Sciatic nerve (tissue), 2 donors: ENCODE measurements at regions not wholly inside any gene's neighbourhood (a gene's known extent, or its start where the extent isn't known, plus 50 kb on each side); places are given as distances from the start of the nearest gene placed in this dataset.
"Not testable (repeated sequence)": the region's sequence is repeated elsewhere in the genome, so short reads cannot be mapped to it uniquely, and the experiment has no call there.

Experiments
- ATAC-seq: fragments of 200-7000 bp; cut with Tn5 transposase; one replicate; pipeline ENCODE4 v1.9.1; 2020; ENCODE audit warnings: mild to moderate bottlenecking, moderate library complexity
- DNase-seq: peaks from one replicate; pipeline ENCODE4 v3.0.0-alpha.2; 2020; ENCODE audit warnings: low spot score
- intact Hi-C: fragments of 100-400 bp; cut with DNase I; formaldehyde crosslinking; loops from one replicate; pipeline ENCODE4 v1.14.2; 2022
- donor health status: DM: no; HTN: no; CAD: no.
- donor health status: DM: no; HTN: no; CAD: no.

- intact Hi-C loops: no loop called here
- ATAC-seq (no peak), DNase-seq (no peak)
These were observed 1524.9 kb downstream of the BRD1 start for GRCh38 chr22:48302657-48303368.

- ATAC-seq (no peak), DNase-seq (no peak)
- intact Hi-C loops: no loop called here
These were observed 1525.8 kb downstream of the BRD1 start for GRCh38 chr22:48301908-48302307.

- ATAC-seq (no peak), DNase-seq (no peak)
- intact Hi-C loops: no loop called here
These were observed 1526.3 kb downstream of the BRD1 start for GRCh38 chr22:48301421-48301820.

GRCh38 chr22:48300877-48301276 lies 1526.8 kb downstream of the BRD1 start:
- DNase-seq: no peak
- no peak for ATAC-seq
- intact Hi-C loops: no loop called here

- ATAC-seq (no peak), DNase-seq (no peak)
- intact Hi-C loops: no loop called here
These were observed 1527.9 kb downstream of the BRD1 start for GRCh38 chr22:48299801-48300200.

- ATAC-seq (no peak), DNase-seq (no peak)
- intact Hi-C loops: no loop called here
These were observed 1528.5 kb downstream of the BRD1 start for GRCh38 chr22:48299124-48299523.

GRCh38 chr22:48297296-48297695 lies 1530.4 kb downstream of the BRD1 start:
- intact Hi-C loops: no loop called here
- DNase-seq (no peak), ATAC-seq (no peak)

GRCh38 chr22:48289954-48290353 lies 1527.5 kb downstream of the TBC1D22A start:
- DNase-seq, intact Hi-C loops, ATAC-seq: not testable (repeated sequence)

DNA sequence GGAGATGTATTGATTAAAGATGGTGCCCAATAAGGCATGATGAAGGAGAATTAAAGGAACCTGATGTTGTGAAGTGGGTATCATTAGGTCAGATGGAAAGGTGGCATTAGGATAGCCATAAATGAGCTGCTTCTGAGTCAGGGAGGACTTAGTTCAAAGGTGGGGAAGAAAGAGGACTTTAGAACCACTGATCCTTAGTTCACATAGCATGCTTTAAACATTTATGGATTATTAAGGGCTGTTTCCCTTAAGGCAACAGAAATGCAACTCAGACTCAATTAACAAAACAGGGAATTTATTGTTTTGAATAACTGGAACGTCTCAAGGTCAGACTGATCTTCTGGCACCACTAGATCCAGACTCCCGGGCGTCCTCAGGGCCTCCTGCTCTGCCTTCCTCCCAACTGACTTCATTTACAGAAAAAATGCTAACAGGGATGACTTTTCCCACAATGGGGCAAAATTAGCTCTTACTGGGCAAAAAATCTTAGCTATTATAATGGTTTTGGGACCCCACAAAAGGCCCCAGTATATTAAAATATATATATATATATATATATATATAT lies 1526.0 kb downstream of the TBC1D22A start:
- ATAC-seq (no peak), DNase-seq (no peak)

GRCh38 chr22:48287031-48287430 lies 1524.6 kb downstream of the TBC1D22A start:
- ATAC-seq: no peak
- intact Hi-C loops: no loop called here
- DNase-seq: no peak

More for the DNA sequence above, 1526.0 kb downstream of the TBC1D22A start:
- intact Hi-C loops: no loop called here

DNA sequence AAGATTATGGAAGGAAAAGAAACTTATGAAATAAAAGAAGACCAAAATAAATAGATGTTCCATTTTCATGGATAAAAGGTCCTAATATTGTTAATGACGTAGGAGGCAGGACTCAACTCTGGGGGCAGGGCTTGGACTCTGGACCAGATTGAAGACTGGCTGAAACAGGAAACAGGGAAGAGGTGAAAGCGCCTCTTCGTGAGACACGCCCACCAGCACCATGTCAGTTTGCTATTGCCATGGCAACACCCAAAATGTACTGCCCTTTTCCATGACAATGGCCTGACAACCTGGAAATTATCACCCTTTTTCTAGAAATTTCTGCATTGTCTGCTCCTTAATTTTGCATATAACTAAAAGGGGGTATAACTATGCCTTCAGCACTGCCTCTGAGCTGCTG lies 1522.2 kb downstream of the TBC1D22A start:
- intact Hi-C loops: no loop called here
- ATAC-seq: no peak
- DNase-seq: no peak

DNA sequence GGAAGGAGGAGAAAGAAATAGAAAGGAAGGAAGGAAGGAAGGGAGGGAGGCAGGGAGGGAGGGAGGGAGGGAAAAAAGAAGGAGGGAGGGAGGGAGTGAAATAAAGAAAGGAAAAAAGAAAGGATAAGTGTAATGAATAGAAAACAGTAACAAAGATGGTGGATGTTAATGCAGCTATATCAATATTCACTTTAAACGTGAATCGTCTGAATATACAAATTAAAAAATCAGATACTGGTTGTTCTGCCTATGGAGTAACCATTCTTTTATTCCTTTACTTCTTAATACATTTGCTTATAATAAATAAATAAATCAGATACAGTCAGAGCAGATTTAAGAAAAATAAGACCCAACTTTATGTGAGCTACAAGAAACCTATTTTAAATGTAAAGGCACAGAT lies 1520.4 kb downstream of the TBC1D22A start:
- intact Hi-C loops: no loop called here

DNA sequence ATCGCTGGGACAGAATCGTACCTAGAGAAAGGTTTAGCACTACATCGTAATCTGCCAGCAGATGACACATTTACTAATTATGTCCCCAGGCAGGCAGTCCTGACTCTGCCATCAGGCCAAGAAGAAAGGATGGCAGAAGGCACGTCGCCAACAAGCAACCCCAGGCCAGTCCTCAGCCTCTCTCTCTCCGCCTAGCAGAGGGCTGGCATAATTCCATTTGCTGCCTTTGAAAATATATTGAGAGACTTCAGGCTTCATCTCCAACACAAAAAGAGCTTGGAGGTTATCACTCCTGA lies 1517.0 kb downstream of the TBC1D22A start:
- DNase-seq: no peak
- ATAC-seq: no peak
- intact Hi-C loops: no loop called here

More for the DNA sequence above, 1520.4 kb downstream of the TBC1D22A start:
- ATAC-seq: no peak
- no peak for DNase-seq

DNA sequence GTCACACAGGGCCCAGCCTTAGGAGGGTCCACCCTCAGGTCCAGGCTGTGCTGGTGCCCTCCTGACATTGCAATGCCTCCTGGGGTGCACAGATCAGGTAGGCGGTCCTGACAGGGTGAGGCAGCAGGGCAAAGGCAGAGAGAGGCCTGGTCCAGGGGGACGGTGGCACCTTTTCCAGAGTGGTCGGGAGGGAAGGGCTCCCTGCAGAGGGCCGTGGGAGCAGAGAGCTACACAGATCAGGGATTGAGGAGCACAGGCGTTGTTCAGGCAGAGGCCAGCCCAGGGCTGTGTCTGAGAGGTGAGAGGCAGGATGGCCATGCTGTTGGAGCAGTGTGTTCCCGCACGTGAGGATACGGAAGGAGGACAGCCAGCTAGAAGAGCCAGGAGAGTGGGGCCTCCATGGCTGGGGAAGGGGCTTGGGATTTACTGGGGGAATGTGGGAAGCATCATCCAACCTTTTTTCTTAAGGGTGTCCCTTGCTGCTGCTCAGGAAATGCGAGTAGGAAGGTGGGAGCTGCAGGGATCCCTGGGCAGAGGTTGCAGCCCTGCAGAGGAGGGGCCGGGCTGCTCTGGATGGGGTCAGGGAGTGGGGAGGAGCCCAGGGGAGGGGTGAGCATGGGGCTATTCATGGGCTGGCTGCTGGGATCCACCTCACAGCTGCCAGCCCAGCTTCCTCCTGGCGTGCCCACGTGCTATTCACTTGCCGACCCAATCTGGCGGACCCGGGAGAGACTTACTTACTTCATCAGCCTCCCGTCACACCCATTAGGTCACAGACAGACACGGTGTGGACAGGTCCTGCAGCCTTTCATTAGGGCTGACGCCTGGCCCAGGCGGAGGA lies 1516.4 kb downstream of the TBC1D22A start:
- ATAC-seq: peak; percentile 34
- intact Hi-C loops: no loop called here

GRCh38 chr22:48277868-48278581 lies 1515.6 kb downstream of the TBC1D22A start:
- ATAC-seq (peak; percentile 20), DNase-seq (no peak)
- intact Hi-C loops: no loop called here

More for the DNA sequence above, 1516.4 kb downstream of the TBC1D22A start:
- DNase-seq: no peak

DNA sequence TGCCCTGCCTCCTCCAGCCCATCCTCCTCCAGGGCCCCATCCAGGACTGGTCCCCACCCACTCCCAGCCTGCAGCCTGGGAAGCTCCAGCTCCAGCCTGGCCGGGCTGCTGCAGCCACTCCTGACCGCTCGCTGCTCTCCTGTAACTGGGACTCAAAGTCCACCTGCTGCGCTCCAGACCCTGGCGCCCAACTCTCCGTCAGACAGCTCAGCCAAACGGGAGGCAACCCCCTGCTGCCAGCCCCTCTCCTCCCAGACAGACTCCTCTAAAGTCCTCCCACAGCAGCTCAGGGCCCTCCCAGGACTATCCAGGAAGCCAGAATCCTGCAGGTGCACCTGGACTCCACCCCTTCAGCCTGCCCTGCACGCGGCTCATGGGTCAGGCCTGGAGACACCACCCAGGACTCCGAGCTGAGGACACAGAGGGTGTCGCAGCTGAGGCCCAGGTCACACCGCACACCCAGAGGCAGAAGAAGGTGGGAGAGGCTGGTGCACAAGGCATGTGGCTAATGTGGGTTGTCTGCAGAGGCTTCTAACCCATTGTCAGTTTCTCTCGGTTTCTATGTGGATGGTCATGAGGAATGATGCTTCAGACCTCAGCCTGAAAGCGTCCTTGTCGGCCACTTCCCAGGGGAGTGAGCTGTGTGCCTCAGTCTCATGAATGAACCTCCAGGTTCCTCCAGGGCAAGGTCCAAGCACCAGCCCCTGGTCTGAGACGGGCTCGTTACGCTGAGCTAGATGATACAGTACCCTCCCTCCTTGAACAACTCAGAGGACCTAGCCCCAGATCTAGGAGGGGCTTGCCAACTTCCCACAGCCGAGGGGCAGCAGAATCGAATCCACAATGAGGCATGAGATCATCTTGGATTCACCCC lies 1514.8 kb downstream of the TBC1D22A start:
- intact Hi-C loops: no loop called here
- ATAC-seq (peak; percentile 32), DNase-seq (no peak)

- DNase-seq (no peak), ATAC-seq (no peak)
- intact Hi-C loops: no loop called here
These were observed 1513.0 kb downstream of the TBC1D22A start for GRCh38 chr22:48275412-48275811.

GRCh38 chr22:48270731-48271130 lies 1508.3 kb downstream of the TBC1D22A start:
- intact Hi-C loops: no loop called here
- no peak for ATAC-seq

More at GRCh38 chr22:48270731-48271130, 1508.3 kb downstream of the TBC1D22A start:
- no peak for DNase-seq
